NCI-H774 (cell line): ENCODE measurements at regions not wholly inside any gene's neighbourhood (a gene's known extent, or its start where the extent isn't known, plus 50 kb on each side); places are given as distances from the start of the nearest gene placed in this dataset.

Source experiments
- DNase-seq: peaks from one replicate; lab custom pipeline; 2025; lab: John Stamatoyannopoulos, UW

DNA sequence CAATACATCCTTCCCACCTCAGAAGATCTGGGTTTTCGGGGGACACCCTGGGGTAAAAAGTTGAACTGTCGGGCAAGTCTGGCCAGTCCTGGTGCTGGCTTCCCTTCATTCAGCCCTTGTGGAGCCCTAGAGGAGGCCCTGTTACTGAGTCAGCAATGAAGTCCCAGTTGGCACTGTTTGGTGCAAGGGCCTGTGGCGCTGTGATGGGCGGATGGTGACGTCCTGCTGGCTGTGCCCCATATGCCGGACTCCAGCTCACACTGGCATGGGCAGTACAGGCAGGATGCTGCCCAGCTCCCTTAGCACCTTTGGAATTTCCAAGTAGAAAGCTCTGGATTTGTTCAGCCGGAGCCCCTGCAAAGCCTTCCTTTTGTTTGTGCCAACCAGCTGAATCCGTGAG is 186.2 kb upstream of the PMEPA1 start:
- DNase-seq, result no peak

DNA sequence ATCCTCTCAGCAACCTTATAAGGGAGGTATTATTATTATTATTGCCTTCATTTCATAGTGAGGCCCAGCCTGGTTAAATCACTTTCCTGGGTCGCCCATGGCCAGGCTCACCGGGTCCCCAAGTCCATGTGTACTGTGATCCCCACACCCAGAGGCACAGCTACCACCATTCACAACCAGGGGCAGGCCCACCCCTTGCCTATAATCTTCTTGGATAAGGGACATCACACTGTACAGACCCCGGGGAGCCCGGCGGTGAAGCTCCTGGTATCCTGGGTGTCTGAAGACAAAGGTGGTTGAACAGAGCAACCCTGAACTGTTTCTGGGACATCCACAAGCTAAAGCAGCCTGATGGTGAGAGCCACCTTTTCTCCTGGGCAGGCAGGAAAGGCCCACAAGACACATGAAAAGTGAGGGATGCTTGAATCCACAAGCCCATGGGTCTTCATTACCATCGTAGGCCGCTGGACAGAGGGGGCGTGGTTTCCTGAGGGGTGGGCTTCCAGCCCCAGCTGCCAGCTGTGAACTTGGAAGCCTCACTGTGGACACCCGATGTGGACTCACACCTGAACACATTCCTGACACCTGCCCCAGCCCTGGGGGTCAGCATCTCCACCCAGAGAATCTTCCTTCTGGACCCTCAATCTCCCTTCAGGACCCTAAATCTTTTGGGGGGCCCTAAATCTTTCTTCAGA is 185.5 kb upstream of the PMEPA1 start:
- DNase-seq, result no peak

DNA sequence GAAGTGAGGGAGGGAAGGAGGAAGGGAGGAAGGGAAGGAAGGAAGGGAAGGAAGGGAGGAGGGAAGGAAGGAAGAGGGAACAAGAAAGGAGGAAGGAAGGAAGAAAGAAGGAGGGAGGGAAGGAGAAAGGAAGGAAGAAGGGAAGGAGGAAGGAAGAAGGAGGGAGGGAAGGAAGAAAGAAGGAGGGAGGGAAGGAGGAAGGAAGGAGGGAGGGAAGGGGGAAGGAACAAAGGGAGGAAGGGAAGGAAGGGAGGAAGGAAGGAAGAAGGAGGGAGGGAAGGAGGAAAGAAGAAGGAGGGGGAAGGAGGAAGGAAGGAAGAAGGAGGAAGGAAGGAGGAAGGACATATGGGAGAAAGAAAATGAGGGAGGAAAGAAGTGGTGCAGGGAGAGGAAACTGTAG is 184.7 kb upstream of the PMEPA1 start:
- DNase-seq, result no peak

DNA sequence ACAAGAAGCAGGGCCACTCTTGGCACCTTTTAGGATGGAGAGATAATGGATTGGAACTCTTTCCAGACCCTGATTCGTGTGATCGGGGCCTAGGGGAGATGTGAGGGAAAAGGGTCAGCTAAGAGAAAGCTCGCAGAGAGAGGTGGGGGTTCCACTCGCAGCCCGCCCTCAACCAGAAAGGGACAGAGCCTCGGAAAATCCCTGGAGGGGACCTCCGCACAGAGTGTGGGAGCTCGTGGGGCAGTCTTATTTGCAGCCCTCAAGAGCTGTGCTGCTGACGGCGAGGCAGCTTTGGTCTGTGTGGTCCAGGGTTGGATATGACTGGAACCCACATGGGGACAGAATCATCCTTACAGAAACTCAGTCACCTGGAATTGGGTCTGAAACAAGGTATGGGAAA is 184.3 kb upstream of the PMEPA1 start:
- DNase-seq, result no peak

DNA sequence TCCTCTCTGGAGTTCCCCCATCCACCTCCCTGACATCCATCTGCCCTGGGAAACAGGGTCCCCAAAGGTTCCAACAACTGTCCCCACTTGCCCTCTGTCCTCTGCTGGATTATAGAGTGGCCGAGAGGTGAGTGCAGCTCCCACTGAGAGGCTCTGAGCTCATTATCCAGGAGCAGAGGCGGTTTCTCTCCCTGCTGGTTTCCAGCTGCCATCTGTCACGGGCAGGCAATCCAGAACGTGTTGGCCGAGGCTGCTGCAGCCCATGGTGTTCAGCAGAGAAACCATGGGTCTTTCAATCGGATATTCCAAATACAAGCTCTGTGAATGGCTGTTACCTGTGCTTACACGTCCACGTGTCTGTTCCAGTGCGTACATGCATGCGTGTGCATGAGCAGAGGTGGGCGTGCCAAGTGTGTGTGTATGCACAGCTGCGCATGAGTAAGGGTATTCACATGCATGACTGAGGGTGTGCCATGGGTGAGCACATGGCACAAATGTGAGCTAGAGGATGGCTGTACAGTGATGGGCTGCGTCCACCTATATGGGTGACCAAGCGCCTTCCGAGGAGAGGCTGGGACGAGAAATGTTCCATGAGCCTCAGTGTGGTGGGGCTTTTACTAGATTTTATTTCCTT is 183.7 kb upstream of the PMEPA1 start:
- no peak for DNase-seq

DNA sequence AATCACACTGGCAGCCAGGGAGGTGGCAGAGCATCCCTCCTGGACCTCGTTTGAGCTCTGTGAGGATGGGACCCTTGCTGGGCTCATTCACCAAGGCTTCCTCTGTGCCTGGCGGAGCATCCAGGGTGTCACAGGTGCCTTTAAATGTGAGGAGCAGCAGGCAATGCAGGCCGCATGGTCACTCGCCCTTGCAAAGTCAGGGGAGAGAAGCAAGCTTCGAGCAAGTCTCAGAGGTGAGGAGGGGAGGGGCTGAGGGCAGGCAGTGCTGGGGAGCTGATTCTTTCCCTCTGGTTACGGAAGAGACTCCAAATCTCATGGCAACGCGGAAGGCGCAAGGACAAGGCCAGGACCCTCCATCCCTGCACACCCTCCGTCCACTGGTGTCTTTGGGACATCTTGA is 182.7 kb upstream of the PMEPA1 start:
- no peak for DNase-seq

DNA sequence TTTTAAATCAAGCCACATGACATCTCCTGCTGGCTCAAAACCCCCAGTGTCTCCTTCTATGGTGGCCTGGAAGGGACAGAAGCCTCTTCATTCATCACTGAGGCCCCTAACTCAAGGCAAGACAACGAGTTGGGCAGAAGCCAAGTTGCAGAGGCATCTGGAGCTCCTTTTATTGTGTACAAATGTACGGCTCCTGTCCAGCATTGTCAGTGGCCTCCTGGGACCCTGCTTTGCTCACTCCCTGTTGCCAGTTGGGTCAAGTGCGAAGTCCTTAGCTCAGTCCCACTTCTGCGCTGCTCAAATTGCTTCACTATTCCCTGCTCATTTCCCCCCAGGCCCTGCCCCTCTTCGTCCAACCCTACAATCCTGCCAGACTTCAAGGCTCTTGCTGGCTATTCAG is 181.2 kb upstream of the PMEPA1 start:
- DNase-seq, result no peak

DNA sequence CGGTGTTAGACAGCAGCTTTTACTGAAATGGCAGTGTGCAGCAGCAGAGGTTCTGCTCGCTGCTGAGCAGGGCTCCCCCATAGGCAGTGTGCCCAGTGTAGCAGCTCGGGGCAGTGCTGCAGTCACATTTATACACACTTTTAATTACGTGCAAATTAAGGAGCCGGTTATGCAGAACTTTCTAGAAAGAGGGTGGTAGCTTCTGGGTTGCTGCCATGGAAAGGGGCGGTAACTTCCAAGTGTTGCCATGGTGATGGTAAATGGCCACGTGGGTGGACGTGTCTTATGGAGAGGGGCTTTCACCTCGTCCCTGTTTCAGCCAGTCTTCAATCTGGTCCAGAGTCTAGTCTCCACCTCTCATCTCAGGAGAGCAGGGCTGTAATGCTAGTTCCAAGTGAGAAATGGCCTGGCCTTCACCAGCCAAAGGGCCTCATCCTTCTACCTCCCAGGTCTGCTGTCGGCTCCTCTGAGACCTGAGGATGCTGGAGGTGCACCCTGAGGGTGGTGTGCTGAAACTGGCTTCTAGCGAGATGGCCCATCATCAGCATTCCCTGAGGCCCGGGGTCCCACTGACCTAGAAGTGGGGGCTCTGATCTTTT is 180.5 kb upstream of the PMEPA1 start:
- no peak for DNase-seq

DNA sequence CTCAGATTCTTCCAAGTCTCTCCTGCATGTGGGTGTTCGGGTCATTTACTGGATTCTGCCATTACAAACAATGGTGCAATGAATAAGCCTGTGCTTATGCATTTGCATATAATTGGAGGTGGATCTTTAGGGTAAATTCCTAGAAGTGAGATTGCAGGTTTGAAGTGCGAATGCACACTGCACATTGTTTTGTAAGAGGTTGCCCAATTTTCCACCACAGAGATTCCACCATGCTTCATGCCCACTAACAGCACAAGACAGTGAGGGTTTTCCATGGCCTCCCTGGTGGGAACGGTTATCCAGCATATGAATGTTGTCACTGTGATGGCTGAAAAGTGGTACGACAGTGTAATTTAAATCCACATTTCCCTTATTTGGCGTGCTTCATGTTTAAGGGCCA is 178.8 kb upstream of the PMEPA1 start:
- DNase-seq, result no peak

DNA sequence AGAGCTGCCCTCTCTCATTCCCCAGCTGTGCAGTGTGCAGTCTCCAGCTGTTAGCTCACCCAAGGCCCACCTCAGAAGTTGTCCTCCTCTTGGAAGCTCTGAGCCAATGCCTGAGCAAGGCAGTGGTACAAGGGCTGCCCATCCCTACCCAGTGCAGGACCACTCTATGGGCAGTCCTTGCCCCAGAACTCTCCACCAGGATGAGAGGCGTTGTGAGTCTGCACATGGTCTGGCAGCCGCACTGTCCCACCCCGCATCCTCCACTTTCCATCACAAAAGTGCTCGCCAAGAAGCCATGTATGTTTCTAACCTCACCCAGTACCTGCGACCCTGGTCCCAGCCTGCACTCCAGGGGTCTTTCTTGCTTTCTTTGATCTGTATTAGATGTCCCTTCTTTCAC is 175.1 kb upstream of the PMEPA1 start:
- no peak for DNase-seq

DNA sequence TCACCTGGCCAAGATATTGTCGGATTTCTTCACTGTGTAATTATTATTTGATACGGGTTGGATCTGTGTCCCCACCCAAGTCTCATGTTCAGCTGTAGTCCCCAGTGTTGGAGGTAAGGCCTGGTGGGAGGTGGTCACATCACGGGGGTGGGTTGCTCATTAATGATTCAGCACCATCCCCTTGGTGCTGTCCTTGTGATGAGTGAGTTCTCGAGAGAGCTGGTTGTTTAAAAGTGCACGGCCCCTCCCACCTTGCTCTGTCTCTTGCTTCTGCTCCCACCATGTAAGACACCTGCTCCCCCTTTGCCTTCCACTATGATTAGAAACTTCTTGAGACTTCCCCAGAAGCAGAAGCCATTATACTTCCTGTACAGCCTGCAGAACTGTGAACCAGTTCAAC is 173.9 kb upstream of the PMEPA1 start:
- no peak for DNase-seq

DNA sequence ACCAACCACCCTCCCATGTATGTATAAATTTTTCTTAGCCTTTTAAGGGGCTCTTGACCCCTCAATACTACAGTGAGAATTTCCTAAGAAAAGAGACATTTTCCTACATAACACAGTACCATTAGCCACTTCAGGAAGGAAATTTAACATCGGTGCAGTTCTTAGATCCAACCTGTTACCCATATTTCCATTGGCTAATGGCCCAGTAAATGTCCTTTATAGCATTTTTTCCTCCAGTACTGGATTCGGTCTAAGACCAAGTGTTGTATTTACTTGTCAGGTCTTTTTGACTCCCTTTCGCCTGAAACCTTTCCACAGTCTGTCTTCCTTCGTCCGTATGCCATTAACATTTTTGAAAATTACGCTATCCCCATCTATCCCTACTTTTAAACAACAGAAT is 173.4 kb upstream of the PMEPA1 start:
- no peak for DNase-seq

DNA sequence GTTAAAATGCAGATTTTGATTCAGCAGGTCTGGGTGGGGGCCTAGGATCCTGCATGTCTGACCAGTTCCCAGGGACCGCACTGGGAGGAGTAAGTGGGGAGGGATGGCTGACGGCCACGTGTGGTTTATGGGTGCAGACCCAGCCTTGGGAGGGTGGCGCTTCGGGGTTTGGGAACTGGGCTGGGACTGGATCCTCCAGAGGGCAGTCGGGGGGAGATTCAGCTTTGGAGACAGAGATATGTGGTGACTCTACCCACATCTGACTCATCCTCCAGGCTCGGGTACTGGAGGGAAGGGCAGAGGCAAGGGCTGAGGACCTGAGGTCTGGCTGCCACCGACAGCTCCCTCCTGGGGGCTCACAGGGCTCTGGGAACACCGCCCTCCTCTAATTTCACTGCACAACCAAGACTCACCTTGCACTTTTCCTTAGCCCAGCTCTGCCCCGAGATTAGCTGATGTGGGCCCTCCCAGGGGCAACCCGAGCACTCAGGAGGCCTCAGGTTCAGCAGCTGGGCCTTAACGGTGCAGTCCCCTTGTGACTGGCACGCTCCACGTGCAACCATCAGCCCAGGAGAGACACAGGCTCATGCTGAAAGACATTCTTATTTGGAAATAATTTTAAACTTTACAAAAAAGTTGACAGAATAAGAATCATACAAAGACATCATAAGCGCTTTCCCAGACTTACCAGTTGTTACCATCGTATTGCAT is 172.8 kb upstream of the PMEPA1 start:
- no peak for DNase-seq

DNA sequence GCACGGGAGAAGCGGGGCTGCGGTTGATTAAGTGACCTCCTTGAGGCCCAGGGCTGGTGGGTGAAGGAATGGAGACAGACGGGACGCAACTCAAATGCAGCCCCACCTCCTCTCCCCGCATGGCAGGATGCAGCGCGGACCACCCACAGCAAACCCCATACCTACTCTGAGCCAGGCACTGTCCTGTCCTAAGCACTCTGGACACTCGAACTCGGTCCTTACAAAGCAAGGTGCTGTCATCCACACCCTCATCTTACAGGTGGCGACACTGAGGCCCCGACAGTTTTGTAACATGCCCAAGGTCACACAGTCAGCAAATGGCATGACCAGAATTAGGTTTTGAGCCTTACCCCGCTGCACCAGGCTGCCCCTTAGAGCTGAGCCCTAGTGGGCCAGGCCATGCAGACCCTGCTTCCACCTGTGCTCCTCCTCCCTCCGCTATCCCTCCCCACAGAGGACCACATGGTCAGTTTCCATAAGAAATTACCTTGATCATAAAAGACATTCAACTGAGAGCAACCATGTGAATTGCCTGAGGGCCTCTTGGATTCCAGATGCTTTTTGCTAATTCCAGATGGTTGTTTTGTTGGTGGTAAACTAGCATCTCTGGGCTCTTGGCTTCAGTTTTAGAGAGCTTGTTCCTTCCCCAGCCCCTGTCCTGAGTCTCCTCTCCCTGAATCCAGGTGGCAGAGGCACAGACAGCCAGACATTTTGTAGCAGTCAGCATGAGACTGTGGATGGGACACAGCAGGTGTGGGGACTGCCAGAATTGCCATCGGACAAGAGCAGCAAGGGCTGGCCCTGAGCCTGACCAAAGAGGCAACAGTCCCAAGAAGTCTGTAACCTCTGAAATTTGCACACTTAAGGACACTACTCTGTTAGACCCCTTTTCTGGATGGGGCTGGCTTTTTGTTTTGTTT is 171.9 kb upstream of the PMEPA1 start:
- no peak for DNase-seq

DNA sequence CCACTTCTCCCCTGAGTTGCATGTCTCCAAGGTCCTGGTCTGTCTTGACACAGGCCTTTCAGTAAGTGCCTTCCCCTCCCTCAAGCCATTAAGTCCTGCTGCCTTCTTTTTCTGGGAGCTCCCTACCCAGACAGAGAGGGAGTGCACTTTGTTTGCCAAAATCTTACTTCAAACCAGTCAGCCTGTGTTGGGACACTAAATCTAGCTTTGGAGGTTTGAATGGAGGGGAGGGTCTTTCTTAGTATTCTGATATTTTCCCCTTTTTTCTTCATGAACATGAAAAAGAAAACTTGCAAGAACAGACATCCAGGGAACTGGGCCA is 170.7 kb upstream of the PMEPA1 start:
- DNase-seq, result no peak

DNA sequence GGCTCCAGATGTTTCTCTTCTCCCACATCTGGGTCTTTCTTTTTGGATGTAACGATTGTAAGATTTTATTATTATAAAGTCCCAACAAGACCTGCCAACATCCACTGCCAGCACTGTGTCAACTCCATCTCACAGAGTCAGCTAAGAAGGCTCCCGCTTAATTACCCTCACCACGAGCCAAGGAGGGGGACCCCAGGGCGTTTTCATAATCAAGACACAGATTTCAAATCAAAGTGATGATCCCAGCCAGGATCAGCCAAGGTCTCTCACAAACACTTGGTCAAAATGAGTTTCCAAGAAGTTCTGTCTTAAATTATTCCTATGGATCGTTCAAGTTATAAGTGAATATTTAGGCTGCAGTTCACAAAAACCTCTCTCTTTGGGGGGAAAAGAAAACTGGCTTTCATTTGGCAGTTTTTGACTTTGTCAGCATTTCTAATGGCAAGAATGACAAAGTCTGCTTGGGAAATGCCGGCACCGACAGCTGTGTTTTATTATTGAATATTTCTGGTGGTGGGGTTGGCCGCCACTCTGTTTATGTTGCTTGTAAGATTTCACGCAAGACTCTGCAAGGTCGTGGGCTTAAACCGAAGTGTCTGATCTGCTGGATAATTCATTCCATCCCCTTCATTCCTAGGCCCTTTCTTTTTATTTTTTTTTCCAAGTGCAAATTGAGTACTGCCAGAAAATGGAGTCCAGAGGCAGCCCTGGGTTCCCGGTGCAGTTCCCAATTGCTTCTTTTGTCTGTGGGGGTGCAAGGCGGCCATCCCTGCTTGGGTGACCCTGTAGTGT is 170.2 kb upstream of the PMEPA1 start:
- DNase-seq, result no peak

DNA sequence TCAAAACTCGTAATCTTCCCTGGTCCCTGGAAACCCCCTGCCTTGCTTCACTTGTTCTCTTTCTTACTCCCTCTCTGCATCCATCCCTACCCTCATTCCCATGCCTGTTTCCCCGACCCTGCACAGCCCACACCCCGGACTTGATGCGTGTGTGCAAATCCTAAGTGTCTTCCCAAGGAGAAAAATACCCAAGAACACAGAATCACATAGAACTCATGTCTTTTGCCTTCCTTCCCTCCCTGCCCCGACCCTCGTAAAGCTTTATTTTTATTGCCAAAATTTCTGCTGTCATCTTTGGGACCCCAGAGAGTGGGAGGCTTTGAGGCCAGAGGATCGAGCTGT is 169.6 kb upstream of the PMEPA1 start:
- DNase-seq, result no peak

DNA sequence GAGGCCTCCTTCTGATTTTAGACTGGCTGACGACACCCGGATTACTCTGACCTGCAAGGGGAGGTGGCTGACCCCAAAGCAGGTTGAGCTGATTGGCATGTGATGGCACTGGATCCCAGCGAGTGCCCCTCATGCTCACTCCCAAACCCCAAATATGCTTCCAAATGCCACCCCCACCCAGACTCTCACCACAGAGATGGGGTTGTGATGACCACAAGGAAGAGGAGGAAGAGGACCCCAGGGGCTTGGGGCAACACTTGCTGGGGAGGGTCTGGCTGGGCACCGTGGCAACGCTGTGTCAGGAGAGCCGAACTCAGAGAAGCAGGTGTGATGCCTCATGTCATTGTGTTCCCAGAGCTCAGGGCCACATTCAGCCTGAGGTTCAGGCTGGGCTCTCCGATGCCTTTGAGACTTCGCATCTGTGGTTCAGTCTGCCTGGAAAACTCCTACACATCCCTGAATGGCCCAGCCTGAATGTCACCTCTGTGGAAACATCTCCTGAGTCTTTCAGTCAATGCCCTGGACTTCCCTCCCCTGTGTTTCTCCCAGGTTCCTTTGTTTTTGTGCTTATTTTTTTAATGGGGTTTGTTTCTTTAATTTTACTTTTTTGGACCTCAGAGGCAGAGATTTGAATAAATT is 169.1 kb upstream of the PMEPA1 start:
- no peak for DNase-seq

DNA sequence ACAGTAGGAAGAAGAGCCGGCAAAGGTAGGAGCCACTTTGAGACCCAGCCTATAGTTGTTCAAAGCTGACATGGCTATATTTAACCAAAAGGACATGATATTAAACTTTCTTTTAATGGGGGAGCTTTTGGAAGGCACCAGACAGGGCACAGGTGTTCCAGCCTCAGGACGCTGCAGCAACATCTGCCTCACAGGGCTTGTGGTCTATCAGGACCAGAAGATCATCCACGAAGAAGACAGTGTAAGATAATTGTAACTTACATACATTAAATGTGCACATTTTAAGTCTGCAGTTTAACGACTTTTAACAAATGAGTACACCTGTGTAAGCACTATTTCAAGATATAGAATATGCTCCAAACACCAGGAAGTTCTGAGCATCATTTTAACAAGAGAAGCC is 168.2 kb upstream of the PMEPA1 start:
- no peak for DNase-seq

DNA sequence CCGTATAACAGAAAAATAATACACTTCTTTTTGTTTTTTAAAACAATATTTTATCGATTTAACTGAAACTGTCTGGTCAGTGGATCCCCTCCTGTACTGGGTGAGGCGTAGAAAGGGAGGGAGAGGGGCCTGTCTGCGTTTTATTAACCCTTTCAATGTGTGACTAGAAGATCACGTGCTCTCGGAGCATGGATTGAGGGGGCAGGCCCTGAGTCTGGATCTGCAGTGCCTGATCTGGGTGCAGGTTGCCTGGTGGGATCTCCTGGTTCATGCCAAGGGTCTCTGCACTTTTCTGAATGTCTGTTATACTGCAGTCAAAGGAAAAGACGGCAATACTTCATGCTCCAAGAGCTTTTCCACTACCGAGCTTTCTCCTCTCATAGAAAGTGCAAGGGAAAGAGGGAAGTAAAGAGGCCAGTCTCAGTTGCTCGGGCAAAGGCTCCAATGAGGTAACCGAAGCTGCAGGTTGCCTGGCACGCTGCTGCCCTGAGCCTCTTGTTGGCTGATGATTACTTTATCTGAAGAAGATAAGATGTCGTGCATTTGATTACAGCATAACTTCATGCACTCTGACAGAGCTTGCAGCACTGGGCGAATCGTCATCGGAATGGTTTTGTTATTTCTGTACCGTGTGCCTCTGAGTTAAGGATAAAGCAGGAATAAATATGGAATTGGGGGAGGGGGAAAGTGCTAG is 167.5 kb upstream of the PMEPA1 start:
- no peak for DNase-seq
